ENCODE measurements at regions not wholly inside any gene's neighbourhood (a gene's known extent, or its start where the extent isn't known, plus 50 kb on each side); places are given as distances from the start of the nearest gene placed in this dataset.

GRCh38 chr17:77819497-77819896 is 139.0 kb upstream of the TNRC6C start:
- TF ChIP-seq CTCF (IDR thresholded peaks at IDR 0.05), result no peak
- no peak for TF ChIP-seq POLR2A (IDR thresholded peaks at IDR 0.05)
